A673 (cell line): ENCODE measurements at regions not wholly inside any gene's neighbourhood (a gene's known extent, or its start where the extent isn't known, plus 50 kb on each side); places are given as distances from the start of the nearest gene placed in this dataset.

ENCODE experiments used
- CTCF ChIP-seq: fragments of 300-800, 200-600 bp; sonication (generic); conservative IDR thresholded peaks from 2 replicates; pipeline ENCODE4 v1.5.1; 2017; ENCODE audit warnings: low read depth, mild to moderate bottlenecking, antibody characterized with exemption, low read length, moderate library complexity, mixed read lengths
- EZH2 ChIP-seq: fragments of 200-600 bp; sonication (generic); IDR thresholded peaks from 2 replicates; pipeline ENCODE4 v1.6.1; 2017; ENCODE audit warnings: borderline replicate concordance, low read depth, mild to moderate bottlenecking, mixed read lengths, antibody characterized with exemption, low read length; ENCODE audit not compliant: poor library complexity, severe bottlenecking

- TF ChIP-seq CTCF: no peak
- TF ChIP-seq EZH2: no peak
These were observed 275.2 kb upstream of the PCSK5 start for GRCh38 chr9:75615284-75615683.
